Gastrocnemius medialis (tissue), 4 donors: ENCODE measurements at regions not wholly inside any gene's neighbourhood (a gene's known extent, or its start where the extent isn't known, plus 50 kb on each side); places are given as distances from the start of the nearest gene placed in this dataset.

Experiments
- ATAC-seq, 2 donors: fragments of 150-250 bp; one replicate each; pipeline ENCODE4 v1.9.1; 2016
- DNase-seq, 2 donors: peaks; one replicate each; pipeline ENCODE4 v3.0.0-alpha.2; 2019
- H3K27ac ChIP-seq, 4 donors: fragments of 200-600 bp; sonication (generic); 1 replicate in 1 of 4; 2 replicates in 3 of 4; pipeline ENCODE4 v1.5.1; 2016 to 2018; ENCODE audit warnings: mild to moderate bottlenecking in 2 of 4, moderate library complexity in 1 of 4
- H3K27me3 ChIP-seq, 3 donors: fragments of 200-600 bp; sonication (generic) in 2 of 3; 1 replicate in 1 of 3; 2 replicates in 2 of 3; pipeline versions ENCODE4 v1.5.1 to v1.6.0; 2016 to 2019; ENCODE audit warnings: mild to moderate bottlenecking in 1 of 3, moderate library complexity in 1 of 3
- H3K36me3 ChIP-seq, 2 donors: fragments of 200-600 bp; sonication (generic) in 1 of 2; one replicate each; pipeline ENCODE4 v1.5.1; 2017 to 2018
- H3K4me1 ChIP-seq, 2 donors: fragments of 200-600 bp; sonication (generic) in 1 of 2; one replicate each; pipeline ENCODE4 v1.5.1; 2016 to 2017; ENCODE audit warnings: mild to moderate bottlenecking in 2 of 2
- H3K4me3 ChIP-seq, 4 donors: fragments of 200-600 bp; sonication (generic) in 3 of 4; 1 replicate in 1 of 4; 2 replicates in 3 of 4; pipeline ENCODE4 v1.5.1; 2016 to 2019; ENCODE audit warnings: mild to moderate bottlenecking in 2 of 4
- H3K9me3 ChIP-seq, 3 donors: fragments of 200-600 bp; sonication (generic) in 2 of 3; 1 replicate in 1 of 3; 2 replicates in 2 of 3; pipeline ENCODE4 v1.5.1; 2016 to 2019
- POLR2A ChIP-seq, 2 donors: fragments of 450-650 bp; IDR thresholded peaks; one replicate each; pipeline ENCODE4 v1.6.1; 2017; ENCODE audit warnings: antibody characterized with exemption in 2 of 2, mild to moderate bottlenecking in 2 of 2, moderate library complexity in 2 of 2
- in situ Hi-C, 4 donors: fragments of 200-750 bp; cut with MboI; loops; one replicate each; pipeline versions ENCODE4 v1.15.0 to v1.8.0; 2017; ENCODE audit warnings: low sequenced_read_pairs in 4 of 4
- intact Hi-C: fragments of 100-400 bp; cut with DNase I; formaldehyde crosslinking; loops from one replicate; pipeline ENCODE4 v1.15.1; 2023; ENCODE audit warnings: low total_unique reads
- TF ChIP-seq, protein P1 (sequence below), 5 experiments: fragments of 450-650 bp in 3 of 5; fragments of 200-600 bp in 2 of 5; sonication (generic) in 2 of 5; IDR thresholded peaks in 4 of 5; conservative IDR thresholded peaks in 1 of 5; 1 replicate in 4 of 5; 2 replicates in 1 of 5; pipeline ENCODE4 v1.5.1; 2016 to 2019; ENCODE audit warnings: antibody characterized with exemption in 5 of 5, mild to moderate bottlenecking in 3 of 5, moderate library complexity in 3 of 5

DNA sequence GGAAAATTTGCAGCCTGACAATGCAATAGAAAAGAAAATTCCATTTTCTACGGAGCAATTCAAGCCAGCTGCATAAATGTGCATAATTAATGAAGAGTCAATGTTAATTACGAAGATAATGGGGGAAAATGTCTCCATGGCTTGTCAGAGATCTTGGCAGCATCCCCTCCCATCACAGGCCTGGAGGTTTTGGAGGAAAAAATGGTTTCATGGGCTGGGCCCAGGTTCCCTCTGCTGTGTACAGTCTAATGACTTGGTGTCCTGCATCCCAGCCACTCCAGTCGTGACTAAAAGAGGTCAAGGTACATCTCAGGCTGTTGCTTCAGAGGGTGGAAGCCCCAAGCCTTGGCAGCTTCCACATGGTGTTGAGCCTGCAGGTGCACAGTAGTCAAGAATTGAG is 779.7 kb downstream of the DCDC2C start:
- DNase-seq (no peak), ATAC-seq (no peak)
- no peak for TF ChIP-seq POLR2A (IDR thresholded peaks at IDR 0.05)
- TF ChIP-seq, protein P1, sequence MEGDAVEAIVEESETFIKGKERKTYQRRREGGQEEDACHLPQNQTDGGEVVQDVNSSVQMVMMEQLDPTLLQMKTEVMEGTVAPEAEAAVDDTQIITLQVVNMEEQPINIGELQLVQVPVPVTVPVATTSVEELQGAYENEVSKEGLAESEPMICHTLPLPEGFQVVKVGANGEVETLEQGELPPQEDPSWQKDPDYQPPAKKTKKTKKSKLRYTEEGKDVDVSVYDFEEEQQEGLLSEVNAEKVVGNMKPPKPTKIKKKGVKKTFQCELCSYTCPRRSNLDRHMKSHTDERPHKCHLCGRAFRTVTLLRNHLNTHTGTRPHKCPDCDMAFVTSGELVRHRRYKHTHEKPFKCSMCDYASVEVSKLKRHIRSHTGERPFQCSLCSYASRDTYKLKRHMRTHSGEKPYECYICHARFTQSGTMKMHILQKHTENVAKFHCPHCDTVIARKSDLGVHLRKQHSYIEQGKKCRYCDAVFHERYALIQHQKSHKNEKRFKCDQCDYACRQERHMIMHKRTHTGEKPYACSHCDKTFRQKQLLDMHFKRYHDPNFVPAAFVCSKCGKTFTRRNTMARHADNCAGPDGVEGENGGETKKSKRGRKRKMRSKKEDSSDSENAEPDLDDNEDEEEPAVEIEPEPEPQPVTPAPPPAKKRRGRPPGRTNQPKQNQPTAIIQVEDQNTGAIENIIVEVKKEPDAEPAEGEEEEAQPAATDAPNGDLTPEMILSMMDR (IDR thresholded peaks at IDR 0.05 in 4 of 5, conservative IDR thresholded peaks at IDR 0.05 in 1 of 5), result no peak
- no peaks in the 10 kb centered on the region for H3K9me3 ChIP-seq
- in situ Hi-C loops, result no loop called here
- H3K4me3 ChIP-seq, result no peak overlapping the region
- H3K4me1 ChIP-seq, result no peaks in the 10 kb centered on the region
- intact Hi-C loops, result no loop called here
- H3K27ac ChIP-seq, result no peak overlapping the region
- no peaks in the 10 kb centered on the region for H3K36me3 ChIP-seq
- no peaks in the 10 kb centered on the region for H3K27me3 ChIP-seq

DNA sequence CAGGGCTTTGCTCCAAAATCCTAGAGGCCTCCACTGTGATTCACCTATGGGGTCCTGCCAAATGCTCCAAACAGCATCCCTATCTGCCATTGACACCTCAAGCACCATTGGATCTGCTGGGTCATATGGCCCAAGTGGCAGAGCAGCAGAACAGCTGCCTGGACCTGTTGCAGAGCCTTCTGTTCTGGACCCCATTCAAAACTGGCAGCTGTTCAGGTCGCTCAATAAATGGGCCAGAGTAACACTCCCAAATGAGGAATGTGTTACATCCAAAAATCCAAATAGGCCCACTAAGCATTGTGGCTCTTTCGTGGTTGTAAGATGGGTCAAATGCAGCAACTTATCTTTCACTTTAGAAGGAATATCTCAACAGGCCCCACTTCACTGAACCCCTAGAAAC is 783.6 kb downstream of the DCDC2C start:
- Histone ChIP-seq H3K4me3 (no peak overlapping the region), H3K27ac (no peak overlapping the region), H3K4me1 (no peaks in the 10 kb centered on the region), H3K9me3 (no peaks in the 10 kb centered on the region), H3K36me3 (no peaks in the 10 kb centered on the region), H3K27me3 (no peaks in the 10 kb centered on the region)
- in situ Hi-C loops (no loop called here), intact Hi-C loops (no loop called here)
- DNase-seq, result no peak
- TF ChIP-seq, protein P1 (IDR thresholded peaks at IDR 0.05 in 4 of 5, conservative IDR thresholded peaks at IDR 0.05 in 1 of 5), result no peak
- no peak for ATAC-seq

DNA sequence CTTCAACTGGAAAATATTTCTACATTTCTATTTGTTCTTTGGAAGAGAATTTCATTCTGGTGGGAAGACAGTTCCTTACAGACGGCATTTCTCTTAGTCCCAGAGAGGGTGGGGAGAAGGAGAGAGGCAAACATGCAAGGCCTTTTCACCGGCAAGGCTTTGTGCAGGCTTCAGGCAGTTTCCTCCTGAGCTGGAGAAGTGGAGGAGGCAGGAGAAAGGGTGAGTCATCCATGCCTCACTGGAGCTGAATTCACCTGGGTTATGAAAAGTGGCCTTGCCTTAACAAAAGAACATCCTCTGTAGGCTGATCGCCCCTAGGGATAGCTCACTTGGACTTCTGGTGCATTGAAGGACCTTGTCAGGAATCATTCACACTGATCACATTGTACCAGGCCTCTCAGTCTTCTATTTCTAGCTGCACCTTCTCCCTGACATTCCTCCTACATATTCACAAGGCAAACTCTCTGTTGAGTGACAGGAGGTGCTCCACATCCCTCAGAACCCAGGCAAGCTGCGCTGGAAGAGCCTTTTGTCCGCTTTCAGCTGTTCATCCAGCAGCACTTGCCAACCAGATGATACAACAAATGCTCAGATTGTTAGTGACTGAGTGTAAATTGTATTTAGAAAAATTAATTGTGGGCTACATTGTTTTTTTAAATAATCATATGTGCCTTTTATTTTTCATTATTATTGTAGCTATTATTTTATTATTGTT is 796.1 kb downstream of the DCDC2C start:
- in situ Hi-C loops (no loop called here), intact Hi-C loops (no loop called here)
- H3K4me3 ChIP-seq, result no peak overlapping the region
- H3K4me1 ChIP-seq, result no peaks in the 10 kb centered on the region
- no peak overlapping the region for H3K27ac ChIP-seq
- DNase-seq, result no peak
- H3K9me3 ChIP-seq, result no peaks in the 10 kb centered on the region
- no peaks in the 10 kb centered on the region for H3K27me3 ChIP-seq
- H3K36me3 ChIP-seq, result no peaks in the 10 kb centered on the region
- ATAC-seq, result no peak
- TF ChIP-seq, protein P1 (IDR thresholded peaks at IDR 0.05 in 4 of 5, conservative IDR thresholded peaks at IDR 0.05 in 1 of 5), result no peak
- no peak for TF ChIP-seq POLR2A (IDR thresholded peaks at IDR 0.05)

DNA sequence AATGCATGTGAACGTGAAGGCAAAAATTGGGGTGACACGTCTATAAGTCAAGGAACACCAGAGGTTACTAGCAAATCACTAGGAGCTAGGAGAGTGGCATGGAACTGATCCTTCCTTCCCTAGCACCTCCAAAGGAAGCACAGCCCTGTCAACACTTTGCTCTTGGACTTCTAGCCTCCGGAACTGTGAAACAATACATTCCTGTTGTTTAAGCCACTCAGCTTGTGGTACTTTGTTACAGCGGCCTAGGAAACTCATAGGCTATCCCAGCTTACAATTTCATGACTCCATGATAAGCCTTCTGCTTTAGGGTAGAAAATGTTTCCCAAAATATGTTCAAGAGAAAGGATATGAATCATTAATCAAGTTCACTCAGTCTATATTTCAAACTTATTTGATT is 798.1 kb downstream of the DCDC2C start:
- in situ Hi-C loops (no loop called here), intact Hi-C loops (no loop called here)
- no peak overlapping the region for H3K4me3 ChIP-seq
- ATAC-seq (no peak), DNase-seq (no peak)
- H3K9me3 ChIP-seq, result no peaks in the 10 kb centered on the region
- H3K27me3 ChIP-seq, result no peaks in the 10 kb centered on the region
- no peaks in the 10 kb centered on the region for H3K4me1 ChIP-seq
- H3K36me3 ChIP-seq, result no peaks in the 10 kb centered on the region
- no peak overlapping the region for H3K27ac ChIP-seq
- TF ChIP-seq, protein P1 (IDR thresholded peaks at IDR 0.05 in 4 of 5, conservative IDR thresholded peaks at IDR 0.05 in 1 of 5), result no peak
- no peak for TF ChIP-seq POLR2A (IDR thresholded peaks at IDR 0.05)
